ENCODE measurements at regions not wholly inside any gene's neighbourhood (a gene's known extent, or its start where the extent isn't known, plus 50 kb on each side); places are given as distances from the start of the nearest gene placed in this dataset.

- no peak for TF ChIP-seq CTCF (IDR thresholded peaks at IDR 0.05)
- TF ChIP-seq POLR2A (IDR thresholded peaks at IDR 0.05) = no peak
Observed at GRCh38 chr5:97541864-97542263, 358.8 kb upstream of the RIOK2 start.
